ENCODE measurements at regions not wholly inside any gene's neighbourhood (a gene's known extent, or its start where the extent isn't known, plus 50 kb on each side); places are given as distances from the start of the nearest gene placed in this dataset.
"Not testable (repeated sequence)": the region's sequence is repeated elsewhere in the genome, so short reads cannot be mapped to it uniquely, and the experiment has no call there.

DNA sequence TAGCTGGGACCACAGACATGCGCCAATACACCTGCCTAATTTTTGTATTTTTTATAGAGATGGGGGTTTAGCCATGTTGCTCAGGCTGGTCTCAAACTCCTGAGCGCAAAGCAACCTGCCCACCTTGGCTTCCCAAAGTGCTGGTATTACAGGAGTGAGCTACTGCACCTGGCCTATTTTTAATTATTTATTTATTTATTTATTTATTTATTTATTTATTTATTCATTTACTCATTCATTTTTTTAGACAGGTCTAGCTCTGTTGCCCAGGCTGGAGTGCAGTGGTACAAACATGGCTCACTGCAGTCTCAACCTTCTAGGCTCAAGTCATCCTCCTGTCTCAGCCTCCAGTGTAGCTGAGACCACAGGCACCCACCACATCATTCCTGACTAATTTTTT is 434.3 kb downstream of the DOK5 start (continued):
- TF ChIP-seq CREB1 (CRISPR knock-in tag; IDR thresholded peaks at IDR 0.05; ENCODE audit: low read depth) (no peak), JUNB (IDR thresholded peaks at IDR 0.05; ENCODE audit: unreplicated experiment) (no peak), EZH2 (IDR thresholded peaks at IDR 0.05; ENCODE audit: low read depth, unreplicated experiment) (no peak)
- TF ChIP-seq, protein P1, sequence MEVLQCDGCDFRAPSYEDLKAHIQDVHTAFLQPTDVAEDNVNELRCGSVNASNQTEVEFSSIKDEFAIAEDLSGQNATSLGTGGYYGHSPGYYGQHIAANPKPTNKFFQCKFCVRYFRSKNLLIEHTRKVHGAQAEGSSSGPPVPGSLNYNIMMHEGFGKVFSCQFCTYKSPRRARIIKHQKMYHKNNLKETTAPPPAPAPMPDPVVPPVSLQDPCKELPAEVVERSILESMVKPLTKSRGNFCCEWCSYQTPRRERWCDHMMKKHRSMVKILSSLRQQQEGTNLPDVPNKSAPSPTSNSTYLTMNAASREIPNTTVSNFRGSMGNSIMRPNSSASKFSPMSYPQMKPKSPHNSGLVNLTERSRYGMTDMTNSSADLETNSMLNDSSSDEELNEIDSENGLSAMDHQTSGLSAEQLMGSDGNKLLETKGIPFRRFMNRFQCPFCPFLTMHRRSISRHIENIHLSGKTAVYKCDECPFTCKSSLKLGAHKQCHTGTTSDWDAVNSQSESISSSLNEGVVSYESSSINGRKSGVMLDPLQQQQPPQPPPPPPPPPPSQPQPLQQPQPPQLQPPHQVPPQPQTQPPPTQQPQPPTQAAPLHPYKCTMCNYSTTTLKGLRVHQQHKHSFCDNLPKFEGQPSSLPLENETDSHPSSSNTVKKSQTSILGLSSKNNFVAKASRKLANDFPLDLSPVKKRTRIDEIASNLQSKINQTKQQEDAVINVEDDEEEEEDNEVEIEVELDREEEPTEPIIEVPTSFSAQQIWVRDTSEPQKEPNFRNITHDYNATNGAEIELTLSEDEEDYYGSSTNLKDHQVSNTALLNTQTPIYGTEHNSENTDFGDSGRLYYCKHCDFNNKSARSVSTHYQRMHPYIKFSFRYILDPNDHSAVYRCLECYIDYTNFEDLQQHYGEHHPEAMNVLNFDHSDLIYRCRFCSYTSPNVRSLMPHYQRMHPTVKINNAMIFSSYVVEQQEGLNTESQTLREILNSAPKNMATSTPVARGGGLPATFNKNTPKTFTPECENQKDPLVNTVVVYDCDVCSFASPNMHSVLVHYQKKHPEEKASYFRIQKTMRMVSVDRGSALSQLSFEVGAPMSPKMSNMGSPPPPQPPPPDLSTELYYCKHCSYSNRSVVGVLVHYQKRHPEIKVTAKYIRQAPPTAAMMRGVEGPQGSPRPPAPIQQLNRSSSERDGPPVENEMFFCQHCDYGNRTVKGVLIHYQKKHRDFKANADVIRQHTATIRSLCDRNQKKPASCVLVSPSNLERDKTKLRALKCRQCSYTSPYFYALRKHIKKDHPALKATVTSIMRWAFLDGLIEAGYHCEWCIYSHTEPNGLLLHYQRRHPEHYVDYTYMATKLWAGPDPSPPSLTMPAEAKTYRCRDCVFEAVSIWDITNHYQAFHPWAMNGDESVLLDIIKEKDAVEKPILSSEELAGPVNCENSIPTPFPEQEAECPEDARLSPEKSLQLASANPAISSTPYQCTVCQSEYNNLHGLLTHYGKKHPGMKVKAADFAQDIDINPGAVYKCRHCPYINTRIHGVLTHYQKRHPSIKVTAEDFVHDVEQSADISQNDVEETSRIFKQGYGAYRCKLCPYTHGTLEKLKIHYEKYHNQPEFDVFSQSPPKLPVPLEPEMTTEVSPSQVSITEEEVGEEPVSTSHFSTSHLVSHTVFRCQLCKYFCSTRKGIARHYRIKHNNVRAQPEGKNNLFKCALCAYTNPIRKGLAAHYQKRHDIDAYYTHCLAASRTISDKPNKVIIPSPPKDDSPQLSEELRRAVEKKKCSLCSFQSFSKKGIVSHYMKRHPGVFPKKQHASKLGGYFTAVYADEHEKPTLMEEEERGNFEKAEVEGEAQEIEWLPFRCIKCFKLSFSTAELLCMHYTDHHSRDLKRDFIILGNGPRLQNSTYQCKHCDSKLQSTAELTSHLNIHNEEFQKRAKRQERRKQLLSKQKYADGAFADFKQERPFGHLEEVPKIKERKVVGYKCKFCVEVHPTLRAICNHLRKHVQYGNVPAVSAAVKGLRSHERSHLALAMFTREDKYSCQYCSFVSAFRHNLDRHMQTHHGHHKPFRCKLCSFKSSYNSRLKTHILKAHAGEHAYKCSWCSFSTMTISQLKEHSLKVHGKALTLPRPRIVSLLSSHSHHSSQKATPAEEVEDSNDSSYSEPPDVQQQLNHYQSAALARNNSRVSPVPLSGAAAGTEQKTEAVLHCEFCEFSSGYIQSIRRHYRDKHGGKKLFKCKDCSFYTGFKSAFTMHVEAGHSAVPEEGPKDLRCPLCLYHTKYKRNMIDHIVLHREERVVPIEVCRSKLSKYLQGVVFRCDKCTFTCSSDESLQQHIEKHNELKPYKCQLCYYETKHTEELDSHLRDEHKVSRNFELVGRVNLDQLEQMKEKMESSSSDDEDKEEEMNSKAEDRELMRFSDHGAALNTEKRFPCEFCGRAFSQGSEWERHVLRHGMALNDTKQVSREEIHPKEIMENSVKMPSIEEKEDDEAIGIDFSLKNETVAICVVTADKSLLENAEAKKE (CRISPR knock-in tag; IDR thresholded peaks at IDR 0.05), result no peak

DNA sequence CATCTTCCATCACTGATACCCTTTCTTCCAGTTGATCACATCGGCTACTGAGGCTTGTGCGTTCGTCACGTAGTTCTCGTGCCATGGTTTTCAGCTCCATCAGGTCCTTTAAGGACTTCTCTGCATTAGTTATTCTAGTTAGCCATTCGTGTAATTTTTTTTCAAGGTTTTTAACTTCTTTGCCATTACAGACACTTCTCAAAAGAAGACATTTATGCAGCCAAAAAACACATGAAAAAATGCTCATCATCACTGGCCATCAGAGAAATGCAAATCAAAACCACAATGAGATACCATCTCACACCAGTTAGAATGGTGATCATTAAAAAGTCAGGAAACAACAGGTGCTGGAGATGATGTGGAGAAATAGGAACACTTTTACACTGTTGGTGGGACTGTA is 430.7 kb downstream of the DOK5 start:
- peaks cover 86% of the 10 kb centered on the region for H3K9me3 Mint-ChIP-seq
- not testable (repeated sequence) for DNase-seq (ENCODE audit: low spot score); H3K9me2 ChIP-seq (ENCODE audit: insufficient read depth); H3K27ac Mint-ChIP-seq; H3K36me3 ChIP-seq (ENCODE audit: insufficient read depth); H3K27me3 Mint-ChIP-seq (ENCODE audit: insufficient read depth, low read depth, poor library complexity); H3K79me2 ChIP-seq (replicated peaks; ENCODE audit: insufficient read depth); ATAC-seq; H3K4me1 ChIP-seq (ENCODE audit: insufficient read depth); H3K27ac ChIP-seq (ENCODE audit: low read depth); H3K4me2 ChIP-seq; H3K4me3 Mint-ChIP-seq; H3F3A ChIP-seq (replicated peaks; ENCODE audit: low read depth); H4K20me1 ChIP-seq (replicated peaks; ENCODE audit: insufficient read depth); H3K4me1 Mint-ChIP-seq; H3K27me3 ChIP-seq (ENCODE audit: insufficient read depth); H3K4me3 ChIP-seq; H2AFZ ChIP-seq
- peaks cover 23% of the 10 kb centered on the region for H3K36me3 Mint-ChIP-seq (ENCODE audit: low read depth)

DNA sequence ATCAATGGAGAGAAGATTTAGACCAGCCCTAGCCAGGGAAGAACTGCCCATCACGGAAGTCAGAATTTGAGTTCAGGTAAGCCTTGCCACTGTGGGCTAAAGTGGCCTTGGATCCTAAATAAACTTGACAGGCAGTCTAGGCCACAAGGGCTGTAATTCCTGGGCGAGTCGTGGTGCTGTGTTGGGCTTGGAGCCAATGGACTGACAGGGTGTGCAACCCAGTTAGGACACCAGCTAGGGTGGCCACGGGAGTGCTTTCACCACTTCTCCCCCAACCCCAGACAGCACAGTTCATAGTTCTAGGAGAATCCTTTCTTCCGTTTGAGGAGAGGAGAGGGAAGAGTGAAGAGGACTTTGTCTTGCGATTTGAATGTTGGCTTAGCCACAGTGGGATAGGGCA is 422.4 kb downstream of the DOK5 start:
- Histone ChIP-seq H3K79me2 (replicated peaks; ENCODE audit: insufficient read depth) (no peaks in the 10 kb centered on the region), H3K4me3 (no peak overlapping the region), H3K4me2 (no peak overlapping the region), H3F3A (replicated peaks; ENCODE audit: low read depth) (no peaks in the 10 kb centered on the region), H3K27me3 (ENCODE audit: insufficient read depth) (no peaks in the 10 kb centered on the region), H2AFZ (no peak overlapping the region), H3K27ac (ENCODE audit: low read depth) (no peak overlapping the region), H4K20me1 (replicated peaks; ENCODE audit: insufficient read depth) (no peaks in the 10 kb centered on the region), H3K36me3 (ENCODE audit: insufficient read depth) (peaks cover 5% of the 10 kb centered on the region; the same call in 1 of the 2 replicates), H3K9me2 (ENCODE audit: insufficient read depth) (no peaks in the 10 kb centered on the region), H3K4me1 (ENCODE audit: insufficient read depth) (no peaks in the 10 kb centered on the region)
- Mint-ChIP-seq H3K27ac (no peak overlapping the region), H3K4me3 (no peak overlapping the region), H3K9me3 (peaks cover 98% of the 10 kb centered on the region), H3K4me1 (no peaks in the 10 kb centered on the region), H3K27me3 (ENCODE audit: insufficient read depth, low read depth, poor library complexity) (peaks cover 7% of the 10 kb centered on the region), H3K36me3 (ENCODE audit: low read depth) (peaks cover 54% of the 10 kb centered on the region)
- ATAC-seq (no peak), DNase-seq (ENCODE audit: low spot score) (peak; percentile 11)
- TF ChIP-seq ZNF331 (CRISPR knock-in tag; IDR thresholded peaks at IDR 0.05; ENCODE audit: low read depth), result no peak
- TF ChIP-seq CREB1 (CRISPR knock-in tag; IDR thresholded peaks at IDR 0.05; ENCODE audit: low read depth), result no peak
- TF ChIP-seq, protein P2, sequence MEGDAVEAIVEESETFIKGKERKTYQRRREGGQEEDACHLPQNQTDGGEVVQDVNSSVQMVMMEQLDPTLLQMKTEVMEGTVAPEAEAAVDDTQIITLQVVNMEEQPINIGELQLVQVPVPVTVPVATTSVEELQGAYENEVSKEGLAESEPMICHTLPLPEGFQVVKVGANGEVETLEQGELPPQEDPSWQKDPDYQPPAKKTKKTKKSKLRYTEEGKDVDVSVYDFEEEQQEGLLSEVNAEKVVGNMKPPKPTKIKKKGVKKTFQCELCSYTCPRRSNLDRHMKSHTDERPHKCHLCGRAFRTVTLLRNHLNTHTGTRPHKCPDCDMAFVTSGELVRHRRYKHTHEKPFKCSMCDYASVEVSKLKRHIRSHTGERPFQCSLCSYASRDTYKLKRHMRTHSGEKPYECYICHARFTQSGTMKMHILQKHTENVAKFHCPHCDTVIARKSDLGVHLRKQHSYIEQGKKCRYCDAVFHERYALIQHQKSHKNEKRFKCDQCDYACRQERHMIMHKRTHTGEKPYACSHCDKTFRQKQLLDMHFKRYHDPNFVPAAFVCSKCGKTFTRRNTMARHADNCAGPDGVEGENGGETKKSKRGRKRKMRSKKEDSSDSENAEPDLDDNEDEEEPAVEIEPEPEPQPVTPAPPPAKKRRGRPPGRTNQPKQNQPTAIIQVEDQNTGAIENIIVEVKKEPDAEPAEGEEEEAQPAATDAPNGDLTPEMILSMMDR (conservative IDR thresholded peaks at IDR 0.05; ENCODE audit: low read depth in 2 of 2), result no peak
- no peak for TF ChIP-seq JUNB (IDR thresholded peaks at IDR 0.05; ENCODE audit: unreplicated experiment)

Measured in GM23338 (cell line).